ENCODE measurements at regions not wholly inside any gene's neighbourhood (a gene's known extent, or its start where the extent isn't known, plus 50 kb on each side); places are given as distances from the start of the nearest gene placed in this dataset.

DNA sequence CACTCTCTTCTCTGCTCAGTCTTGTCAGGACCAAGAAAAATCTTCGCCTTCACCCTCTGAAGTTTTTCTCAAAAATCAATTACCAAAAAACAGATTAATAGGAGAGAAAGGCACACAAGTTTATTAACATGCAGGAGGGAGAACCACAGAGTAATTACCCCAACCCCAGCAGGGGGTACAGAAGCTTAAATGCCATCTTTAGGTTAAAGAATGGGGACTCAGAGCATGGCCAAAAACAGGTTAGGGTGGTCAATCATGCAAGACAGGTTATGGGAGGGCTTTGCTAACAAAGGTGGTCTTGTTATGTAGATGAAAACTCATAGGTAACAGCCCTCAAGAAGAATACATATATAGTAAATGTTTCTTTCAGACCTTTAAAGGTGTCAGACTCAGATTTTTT lies 100.5 kb upstream of the BTN3A2 start:
- DNase-seq: no peak
- Histone ChIP-seq H3F3A (replicated peaks; ENCODE audit: insufficient read depth) (peaks cover 24% of the 10 kb centered on the region), H3K9me2 (no peaks in the 10 kb centered on the region), H3K4me2 (no peak overlapping the region), H3K4me3 (ENCODE audit: low read depth in 2 of 2, low read length in 1 of 2) (no peak overlapping the region), H3K9ac (no peak overlapping the region), H3K79me2 (ENCODE audit: insufficient read depth) (0 out of 2 replicates have a peak, but pooled peaks cover 4% of the 10 kb centered on the region), H3K27ac (ENCODE audit: low read depth in 2 of 2, low read length in 1 of 2) (no peak overlapping the region), H3K9me3 (no peaks in the 10 kb centered on the region), H2AFZ (ENCODE audit: low read depth) (no peak overlapping the region), H3K36me3 (replicated peaks in 1 of 2; ENCODE audit: control insufficient read depth in 1 of 2, insufficient read depth in 2 of 2, low read length in 1 of 2) (peaks cover 0 to 3% of the 10 kb centered on the region in 2 experiments), H3K4me1 (ENCODE audit: control insufficient read depth in 1 of 2, insufficient read depth in 2 of 2, low read depth in 1 of 2, low read length in 1 of 2) (peaks cover 0 to 6% of the 10 kb centered on the region in 2 experiments; a peak in 2 of 4 replicates), H4K20me1 (ENCODE audit: insufficient read depth) (no peaks in the 10 kb centered on the region), H3K27me3 (ENCODE audit: insufficient read depth) (no peaks in the 10 kb centered on the region)
- no peak for TF ChIP-seq RCOR1 (IDR thresholded peaks at IDR 0.05; ENCODE audit: low read length)
- TF ChIP-seq FOXM1 (IDR thresholded peaks at IDR 0.05; ENCODE audit: low read depth): no peak
- TF ChIP-seq TAF1 (IDR thresholded peaks at IDR 0.05; ENCODE audit: borderline replicate concordance, low read depth, low read length): no peak
- TF ChIP-seq, protein P1, sequence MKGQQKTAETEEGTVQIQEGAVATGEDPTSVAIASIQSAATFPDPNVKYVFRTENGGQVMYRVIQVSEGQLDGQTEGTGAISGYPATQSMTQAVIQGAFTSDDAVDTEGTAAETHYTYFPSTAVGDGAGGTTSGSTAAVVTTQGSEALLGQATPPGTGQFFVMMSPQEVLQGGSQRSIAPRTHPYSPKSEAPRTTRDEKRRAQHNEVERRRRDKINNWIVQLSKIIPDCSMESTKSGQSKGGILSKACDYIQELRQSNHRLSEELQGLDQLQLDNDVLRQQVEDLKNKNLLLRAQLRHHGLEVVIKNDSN (IDR thresholded peaks at IDR 0.05; ENCODE audit: borderline replicate concordance, low read depth): no peak
- TF ChIP-seq, protein P2, sequence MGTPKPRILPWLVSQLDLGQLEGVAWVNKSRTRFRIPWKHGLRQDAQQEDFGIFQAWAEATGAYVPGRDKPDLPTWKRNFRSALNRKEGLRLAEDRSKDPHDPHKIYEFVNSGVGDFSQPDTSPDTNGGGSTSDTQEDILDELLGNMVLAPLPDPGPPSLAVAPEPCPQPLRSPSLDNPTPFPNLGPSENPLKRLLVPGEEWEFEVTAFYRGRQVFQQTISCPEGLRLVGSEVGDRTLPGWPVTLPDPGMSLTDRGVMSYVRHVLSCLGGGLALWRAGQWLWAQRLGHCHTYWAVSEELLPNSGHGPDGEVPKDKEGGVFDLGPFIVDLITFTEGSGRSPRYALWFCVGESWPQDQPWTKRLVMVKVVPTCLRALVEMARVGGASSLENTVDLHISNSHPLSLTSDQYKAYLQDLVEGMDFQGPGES (IDR thresholded peaks at IDR 0.05; ENCODE audit: low read depth, low read length): no peak
- TF ChIP-seq, protein P3, sequence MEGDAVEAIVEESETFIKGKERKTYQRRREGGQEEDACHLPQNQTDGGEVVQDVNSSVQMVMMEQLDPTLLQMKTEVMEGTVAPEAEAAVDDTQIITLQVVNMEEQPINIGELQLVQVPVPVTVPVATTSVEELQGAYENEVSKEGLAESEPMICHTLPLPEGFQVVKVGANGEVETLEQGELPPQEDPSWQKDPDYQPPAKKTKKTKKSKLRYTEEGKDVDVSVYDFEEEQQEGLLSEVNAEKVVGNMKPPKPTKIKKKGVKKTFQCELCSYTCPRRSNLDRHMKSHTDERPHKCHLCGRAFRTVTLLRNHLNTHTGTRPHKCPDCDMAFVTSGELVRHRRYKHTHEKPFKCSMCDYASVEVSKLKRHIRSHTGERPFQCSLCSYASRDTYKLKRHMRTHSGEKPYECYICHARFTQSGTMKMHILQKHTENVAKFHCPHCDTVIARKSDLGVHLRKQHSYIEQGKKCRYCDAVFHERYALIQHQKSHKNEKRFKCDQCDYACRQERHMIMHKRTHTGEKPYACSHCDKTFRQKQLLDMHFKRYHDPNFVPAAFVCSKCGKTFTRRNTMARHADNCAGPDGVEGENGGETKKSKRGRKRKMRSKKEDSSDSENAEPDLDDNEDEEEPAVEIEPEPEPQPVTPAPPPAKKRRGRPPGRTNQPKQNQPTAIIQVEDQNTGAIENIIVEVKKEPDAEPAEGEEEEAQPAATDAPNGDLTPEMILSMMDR (IDR thresholded peaks at IDR 0.05): no peak
- TF ChIP-seq JUND (IDR thresholded peaks at IDR 0.05): no peak
- no peak for TF ChIP-seq EZH2phosphoT487 (IDR thresholded peaks at IDR 0.05; ENCODE audit: borderline replicate concordance, low read depth)
- TF ChIP-seq, protein P4, sequence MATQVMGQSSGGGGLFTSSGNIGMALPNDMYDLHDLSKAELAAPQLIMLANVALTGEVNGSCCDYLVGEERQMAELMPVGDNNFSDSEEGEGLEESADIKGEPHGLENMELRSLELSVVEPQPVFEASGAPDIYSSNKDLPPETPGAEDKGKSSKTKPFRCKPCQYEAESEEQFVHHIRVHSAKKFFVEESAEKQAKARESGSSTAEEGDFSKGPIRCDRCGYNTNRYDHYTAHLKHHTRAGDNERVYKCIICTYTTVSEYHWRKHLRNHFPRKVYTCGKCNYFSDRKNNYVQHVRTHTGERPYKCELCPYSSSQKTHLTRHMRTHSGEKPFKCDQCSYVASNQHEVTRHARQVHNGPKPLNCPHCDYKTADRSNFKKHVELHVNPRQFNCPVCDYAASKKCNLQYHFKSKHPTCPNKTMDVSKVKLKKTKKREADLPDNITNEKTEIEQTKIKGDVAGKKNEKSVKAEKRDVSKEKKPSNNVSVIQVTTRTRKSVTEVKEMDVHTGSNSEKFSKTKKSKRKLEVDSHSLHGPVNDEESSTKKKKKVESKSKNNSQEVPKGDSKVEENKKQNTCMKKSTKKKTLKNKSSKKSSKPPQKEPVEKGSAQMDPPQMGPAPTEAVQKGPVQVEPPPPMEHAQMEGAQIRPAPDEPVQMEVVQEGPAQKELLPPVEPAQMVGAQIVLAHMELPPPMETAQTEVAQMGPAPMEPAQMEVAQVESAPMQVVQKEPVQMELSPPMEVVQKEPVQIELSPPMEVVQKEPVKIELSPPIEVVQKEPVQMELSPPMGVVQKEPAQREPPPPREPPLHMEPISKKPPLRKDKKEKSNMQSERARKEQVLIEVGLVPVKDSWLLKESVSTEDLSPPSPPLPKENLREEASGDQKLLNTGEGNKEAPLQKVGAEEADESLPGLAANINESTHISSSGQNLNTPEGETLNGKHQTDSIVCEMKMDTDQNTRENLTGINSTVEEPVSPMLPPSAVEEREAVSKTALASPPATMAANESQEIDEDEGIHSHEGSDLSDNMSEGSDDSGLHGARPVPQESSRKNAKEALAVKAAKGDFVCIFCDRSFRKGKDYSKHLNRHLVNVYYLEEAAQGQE (IDR thresholded peaks at IDR 0.05; ENCODE audit: low read depth, low read length): no peak
- TF ChIP-seq TEAD4 (IDR thresholded peaks at IDR 0.05; ENCODE audit: borderline replicate concordance, insufficient read depth): no peak
- no peak for TF ChIP-seq GABPA (IDR thresholded peaks at IDR 0.05; ENCODE audit: low read depth)
- no peak for TF ChIP-seq MXI1 (IDR thresholded peaks at IDR 0.05; ENCODE audit: low read depth, low read length)
- ChIA-PET CTCF (interaction anchor here (0.6 kb wide), 1 partner anchor 1508 kb away, joined by 3 read pairs; no protein-coding TSS in a partner anchor), POLR2A (interaction anchor here (0.5 kb wide), 1 partner anchor 38 kb away, joined by 3 read pairs; no protein-coding TSS in a partner anchor)
- WGBS (ENCODE audit: low lambda C conversion rate): 88% methylated on average over 1 of the region's 1 CpG

Measured in SK-N-SH (cell line).